SK-N-SH (cell line): ENCODE measurements at regions not wholly inside any gene's neighbourhood (a gene's known extent, or its start where the extent isn't known, plus 50 kb on each side); places are given as distances from the start of the nearest gene placed in this dataset.
A peak's percentile ranks its signal among the peaks of the same experiment; 100 is the strongest.

Source experiments
- CTCF ChIA-PET: fragments of 300-600, 350-600 bp; formaldehyde crosslinking; extraction: SDS; loops from one replicate; lab custom pipeline; 2021; lab: Yijun Ruan, JAX
- POLR2A ChIA-PET: fragments of 350-600 bp; sonication (Branson Sonifier 250); formaldehyde crosslinking; extraction: SDS; loops from one replicate; lab custom pipeline; 2020; ENCODE audit warnings: antibody characterized with exemption, inconsistent platforms; lab: Yijun Ruan, JAX
- DNase-seq: peaks from one replicate; pipeline ENCODE4 v3.0.0; 2012
- H2AFZ ChIP-seq: fragments of 200-600 bp; sonication (generic); 2 replicates; pipeline ENCODE4 v1.8.1; 2016; ENCODE audit warnings: antibody characterized with exemption, mild to moderate bottlenecking, low read depth
- H3F3A ChIP-seq: fragments of 200-600 bp; sonication (generic); replicated peaks from 2 replicates; pipeline ENCODE3; 2016; ENCODE audit warnings: antibody characterized with exemption, mild to moderate bottlenecking; ENCODE audit not compliant: insufficient read depth
- H3K27ac ChIP-seq, 2 experiments: fragments of 200-500 bp in 1 of 2; fragments of 200-600 bp in 1 of 2; sonication (Bioruptor generic) in 1 of 2; sonication (generic), shearing (Covaris generic) in 1 of 2; 2 replicates each; pipeline versions ENCODE4 v1.5.1 to v1.6.1; 2014 to 2016; ENCODE audit warnings: low read depth in 2 of 2, inconsistent platforms in 1 of 2, low read length in 1 of 2, mild to moderate bottlenecking in 1 of 2, mixed read lengths in 1 of 2
- H3K27me3 ChIP-seq: fragments of 200-600 bp; sonication (generic), shearing (Covaris generic); 2 replicates; pipeline ENCODE4 v1.6.1; 2016; ENCODE audit warnings: mixed run types; ENCODE audit not compliant: insufficient read depth
- H3K36me3 ChIP-seq, 2 experiments: fragments of 200-500 bp in 1 of 2; fragments of 200-600 bp in 1 of 2; sonication (Bioruptor generic) in 1 of 2; sonication (generic) in 1 of 2; replicated peaks in 1 of 2; 2 replicates each; pipeline versions ENCODE3 to v1.5.1; 2014 to 2016; ENCODE audit warnings: low read length in 1 of 2, mild to moderate bottlenecking in 1 of 2; ENCODE audit not compliant: insufficient read depth in 2 of 2, control insufficient read depth in 1 of 2
- H3K4me1 ChIP-seq, 2 experiments: fragments of 200-500 bp in 1 of 2; fragments of 200-600 bp in 1 of 2; sonication (Bioruptor generic) in 1 of 2; sonication (generic), shearing (Covaris generic) in 1 of 2; 2 replicates each; pipeline versions ENCODE4 v1.5.1 to v1.6.1; 2014 to 2016; ENCODE audit warnings: low read depth in 1 of 2, low read length in 1 of 2, mixed run types in 1 of 2; ENCODE audit not compliant: insufficient read depth in 2 of 2, control insufficient read depth in 1 of 2
- H3K4me2 ChIP-seq: fragments of 200-600 bp; sonication (generic), shearing (Covaris generic); 2 replicates; pipeline ENCODE4 v1.6.1; 2017; ENCODE audit warnings: mixed run types
- H3K4me3 ChIP-seq, 2 experiments: fragments of 200-500 bp in 1 of 2; fragments of 200-600 bp in 1 of 2; sonication (Bioruptor generic) in 1 of 2; sonication (generic), shearing (Covaris generic) in 1 of 2; 2 replicates each; pipeline versions ENCODE4 v1.5.1 to v1.8.1; 2014 to 2016; ENCODE audit warnings: low read depth in 2 of 2, inconsistent platforms in 1 of 2, low read length in 1 of 2, mild to moderate bottlenecking in 1 of 2, mixed read lengths in 1 of 2, moderate library complexity in 1 of 2
- H3K79me2 ChIP-seq: fragments of 200-600 bp; sonication (generic); 2 replicates; pipeline ENCODE4 v1.8.1; 2017; ENCODE audit warnings: mild to moderate bottlenecking; ENCODE audit not compliant: insufficient read depth
- H3K9ac ChIP-seq: fragments of 200-600 bp; sonication (generic); 2 replicates; pipeline ENCODE4 v1.6.1; 2017; ENCODE audit warnings: mixed run types
- H3K9me2 ChIP-seq: fragments of 200-600 bp; sonication (generic); 2 replicates; pipeline ENCODE4 v1.6.1; 2017; ENCODE audit warnings: mixed run types
- H3K9me3 ChIP-seq: fragments of 200-600 bp; sonication (generic); 2 replicates; pipeline ENCODE4 v1.6.1; 2017; ENCODE audit warnings: mixed run types, mild to moderate bottlenecking, moderate library complexity
- H4K20me1 ChIP-seq: fragments of 200-600 bp; sonication (generic); 2 replicates; pipeline ENCODE4 v1.6.1; 2017; ENCODE audit warnings: mild to moderate bottlenecking, mixed run types; ENCODE audit not compliant: insufficient read depth
- EZH2phosphoT487 ChIP-seq: fragments of 200-600 bp; sonication (generic); IDR thresholded peaks from 2 replicates; pipeline ENCODE4 v1.6.1; 2017; ENCODE audit warnings: low read depth, mixed run types, mild to moderate bottlenecking, antibody characterized with exemption, moderate library complexity, borderline replicate concordance
- FOXJ3 ChIP-seq: sonication (generic); formaldehyde crosslinking; IDR thresholded peaks from 2 replicates; pipeline ENCODE4 v1.5.1; 2020; ENCODE audit warnings: mild to moderate bottlenecking, missing genetic modification reagents
- GATA2 ChIP-seq: sonication (generic); formaldehyde crosslinking; IDR thresholded peaks from 2 replicates; pipeline ENCODE4 v1.5.0; 2020; ENCODE audit warnings: mild to moderate bottlenecking, missing genetic modification reagents
- MAX ChIP-seq: IDR thresholded peaks from 2 replicates; pipeline ENCODE4 v1.4.0; 2012; ENCODE audit warnings: low read depth
- NFIC ChIP-seq: IDR thresholded peaks from 2 replicates; pipeline ENCODE4 v1.4.0; 2012; ENCODE audit warnings: borderline replicate concordance
- PBX3 ChIP-seq: IDR thresholded peaks from 2 replicates; pipeline ENCODE4; 2012
- RXRA ChIP-seq: IDR thresholded peaks from 2 replicates; pipeline ENCODE4 v1.4.0; 2012; ENCODE audit warnings: low read depth, mild to moderate bottlenecking, borderline replicate concordance
- TCF12 ChIP-seq: IDR thresholded peaks from 2 replicates; pipeline ENCODE4 v1.4.0; 2012
- TEAD4 ChIP-seq: IDR thresholded peaks from 2 replicates; pipeline ENCODE4 v1.4.0; 2012; ENCODE audit warnings: mild to moderate bottlenecking, borderline replicate concordance; ENCODE audit not compliant: insufficient read depth
- WGBS: methylation state at CpG from one replicate; pipeline ENCODE4 v1.1.6; 2017; ENCODE audit warnings: low lambda C conversion rate; 5-methylcytosine and 5-hydroxymethylcytosine counted together
- TF ChIP-seq, protein P1 (sequence below): IDR thresholded peaks from 2 replicates; pipeline ENCODE4 v1.4.0; 2012; ENCODE audit warnings: low read depth, borderline replicate concordance
- TF ChIP-seq, protein P2 (sequence below): IDR thresholded peaks from 2 replicates; pipeline ENCODE4 v1.6.1; 2012; ENCODE audit warnings: mild to moderate bottlenecking, low read depth, low read length, moderate library complexity
- TF ChIP-seq, protein P3 (sequence below): IDR thresholded peaks from 2 replicates; pipeline ENCODE4 v1.4.0; 2012; ENCODE audit warnings: low read depth, borderline replicate concordance

DNA sequence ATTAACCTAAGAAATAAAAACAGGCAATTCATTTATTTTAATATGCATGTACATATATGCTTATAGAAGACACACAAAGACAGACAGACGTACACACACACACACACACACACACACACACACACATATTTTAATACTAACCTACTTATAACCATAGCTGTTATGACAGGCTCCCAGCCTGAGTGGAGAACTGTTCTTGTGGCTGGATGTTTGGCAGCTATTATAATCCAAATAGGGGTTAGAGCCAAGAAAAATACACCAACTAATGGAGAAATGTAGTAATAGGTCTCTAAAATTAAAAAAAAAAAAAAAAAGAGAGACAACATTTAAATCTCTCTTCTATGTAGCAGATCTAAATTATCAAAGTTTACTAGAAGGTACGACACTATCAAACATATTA is 91.8 kb downstream of the SLC41A2 start:
- H3K79me2 ChIP-seq, result no peaks in the 10 kb centered on the region
- no peaks in the 10 kb centered on the region for H3K9me3 ChIP-seq
- no peaks in the 10 kb centered on the region for H3K27me3 ChIP-seq
- no peaks in the 10 kb centered on the region for H4K20me1 ChIP-seq
- peaks cover 5% of the 10 kb centered on the region for H3F3A ChIP-seq
- POLR2A ChIA-PET, result no interaction called here
- no peak overlapping the region for H3K9ac ChIP-seq
- H3K9me2 ChIP-seq, result no peaks in the 10 kb centered on the region
- no peak overlapping the region for H3K4me3 ChIP-seq
- H3K36me3 ChIP-seq, result no peaks in the 10 kb centered on the region
- no peak for DNase-seq
- peak; percentile 52; the same call in 1 of the 2 replicates for TF ChIP-seq NFIC
- no peak for TF ChIP-seq MAX
- TF ChIP-seq TCF12, result peak; percentile 21; the same call in 1 of the 2 replicates
- TF ChIP-seq PBX3, result 0 out of 2 replicates have a peak, but pooled peaks have one; percentile 16
- TF ChIP-seq, all 33 proteins: peak for 3
- Histone ChIP-seq H3K4me1 (peaks cover 0 to 21% of the 10 kb centered on the region in 2 experiments; a peak in 3 of 4 replicates), H3K27ac (peak overlapping the region in 1 of 2 experiments; percentile 17; a peak in 1 of 4 replicates), H2AFZ (no peak overlapping the region), H3K4me2 (no peak overlapping the region)
- CTCF ChIA-PET, result interaction anchor here (1.0 to 1.4 kb wide), 2 partner anchors 11 to 64 kb away, joined by 4 to 5 read pairs; no protein-coding TSS in a partner anchor
- 80% methylated on average over 2 of the region's 2 CpGs for WGBS

GRCh38 chr12:104865080-104865479 is 93.0 kb downstream of the SLC41A2 start:
- DNase-seq, result no peak

More at GRCh38 chr12:104865080-104865479, 93.0 kb downstream of the SLC41A2 start:
- Histone ChIP-seq H3K36me3 (no peaks in the 10 kb centered on the region), H3K4me3 (no peak overlapping the region), H4K20me1 (no peaks in the 10 kb centered on the region), H3K79me2 (no peaks in the 10 kb centered on the region), H3K9ac (no peak overlapping the region), H3K27me3 (no peaks in the 10 kb centered on the region), H3F3A (peaks cover 5% of the 10 kb centered on the region), H3K4me1 (peaks cover 0 to 21% of the 10 kb centered on the region in 2 experiments; a peak in 3 of 4 replicates), H3K9me3 (no peaks in the 10 kb centered on the region), H3K27ac (no peak overlapping the region), H3K9me2 (no peaks in the 10 kb centered on the region), H2AFZ (no peak overlapping the region), H3K4me2 (no peak overlapping the region)
- TF ChIP-seq, protein P1, sequence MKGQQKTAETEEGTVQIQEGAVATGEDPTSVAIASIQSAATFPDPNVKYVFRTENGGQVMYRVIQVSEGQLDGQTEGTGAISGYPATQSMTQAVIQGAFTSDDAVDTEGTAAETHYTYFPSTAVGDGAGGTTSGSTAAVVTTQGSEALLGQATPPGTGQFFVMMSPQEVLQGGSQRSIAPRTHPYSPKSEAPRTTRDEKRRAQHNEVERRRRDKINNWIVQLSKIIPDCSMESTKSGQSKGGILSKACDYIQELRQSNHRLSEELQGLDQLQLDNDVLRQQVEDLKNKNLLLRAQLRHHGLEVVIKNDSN, result no peak
- TF ChIP-seq, protein P2, sequence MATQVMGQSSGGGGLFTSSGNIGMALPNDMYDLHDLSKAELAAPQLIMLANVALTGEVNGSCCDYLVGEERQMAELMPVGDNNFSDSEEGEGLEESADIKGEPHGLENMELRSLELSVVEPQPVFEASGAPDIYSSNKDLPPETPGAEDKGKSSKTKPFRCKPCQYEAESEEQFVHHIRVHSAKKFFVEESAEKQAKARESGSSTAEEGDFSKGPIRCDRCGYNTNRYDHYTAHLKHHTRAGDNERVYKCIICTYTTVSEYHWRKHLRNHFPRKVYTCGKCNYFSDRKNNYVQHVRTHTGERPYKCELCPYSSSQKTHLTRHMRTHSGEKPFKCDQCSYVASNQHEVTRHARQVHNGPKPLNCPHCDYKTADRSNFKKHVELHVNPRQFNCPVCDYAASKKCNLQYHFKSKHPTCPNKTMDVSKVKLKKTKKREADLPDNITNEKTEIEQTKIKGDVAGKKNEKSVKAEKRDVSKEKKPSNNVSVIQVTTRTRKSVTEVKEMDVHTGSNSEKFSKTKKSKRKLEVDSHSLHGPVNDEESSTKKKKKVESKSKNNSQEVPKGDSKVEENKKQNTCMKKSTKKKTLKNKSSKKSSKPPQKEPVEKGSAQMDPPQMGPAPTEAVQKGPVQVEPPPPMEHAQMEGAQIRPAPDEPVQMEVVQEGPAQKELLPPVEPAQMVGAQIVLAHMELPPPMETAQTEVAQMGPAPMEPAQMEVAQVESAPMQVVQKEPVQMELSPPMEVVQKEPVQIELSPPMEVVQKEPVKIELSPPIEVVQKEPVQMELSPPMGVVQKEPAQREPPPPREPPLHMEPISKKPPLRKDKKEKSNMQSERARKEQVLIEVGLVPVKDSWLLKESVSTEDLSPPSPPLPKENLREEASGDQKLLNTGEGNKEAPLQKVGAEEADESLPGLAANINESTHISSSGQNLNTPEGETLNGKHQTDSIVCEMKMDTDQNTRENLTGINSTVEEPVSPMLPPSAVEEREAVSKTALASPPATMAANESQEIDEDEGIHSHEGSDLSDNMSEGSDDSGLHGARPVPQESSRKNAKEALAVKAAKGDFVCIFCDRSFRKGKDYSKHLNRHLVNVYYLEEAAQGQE, result no peak
- TF ChIP-seq EZH2phosphoT487 (no peak), TEAD4 (no peak), RXRA (no peak), GATA2 (no peak), FOXJ3 (CRISPR knock-in tag) (no peak)
- TF ChIP-seq, protein P3, sequence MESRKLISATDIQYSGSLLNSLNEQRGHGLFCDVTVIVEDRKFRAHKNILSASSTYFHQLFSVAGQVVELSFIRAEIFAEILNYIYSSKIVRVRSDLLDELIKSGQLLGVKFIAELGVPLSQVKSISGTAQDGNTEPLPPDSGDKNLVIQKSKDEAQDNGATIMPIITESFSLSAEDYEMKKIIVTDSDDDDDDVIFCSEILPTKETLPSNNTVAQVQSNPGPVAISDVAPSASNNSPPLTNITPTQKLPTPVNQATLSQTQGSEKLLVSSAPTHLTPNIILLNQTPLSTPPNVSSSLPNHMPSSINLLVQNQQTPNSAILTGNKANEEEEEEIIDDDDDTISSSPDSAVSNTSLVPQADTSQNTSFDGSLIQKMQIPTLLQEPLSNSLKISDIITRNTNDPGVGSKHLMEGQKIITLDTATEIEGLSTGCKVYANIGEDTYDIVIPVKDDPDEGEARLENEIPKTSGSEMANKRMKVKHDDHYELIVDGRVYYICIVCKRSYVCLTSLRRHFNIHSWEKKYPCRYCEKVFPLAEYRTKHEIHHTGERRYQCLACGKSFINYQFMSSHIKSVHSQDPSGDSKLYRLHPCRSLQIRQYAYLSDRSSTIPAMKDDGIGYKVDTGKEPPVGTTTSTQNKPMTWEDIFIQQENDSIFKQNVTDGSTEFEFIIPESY, result no peak
- WGBS, result 92% methylated on average over 1 of the region's 1 CpG
- POLR2A ChIA-PET, result no interaction called here
- CTCF ChIA-PET, result interaction anchor here (1.3 to 2.4 kb wide), 3 partner anchors 9 to 483 kb away, joined by 3 to 13 read pairs (median 4); no protein-coding TSS in a partner anchor
